ENCODE measurements at regions not wholly inside any gene's neighbourhood (a gene's known extent, or its start where the extent isn't known, plus 50 kb on each side); places are given as distances from the start of the nearest gene placed in this dataset.

DNA sequence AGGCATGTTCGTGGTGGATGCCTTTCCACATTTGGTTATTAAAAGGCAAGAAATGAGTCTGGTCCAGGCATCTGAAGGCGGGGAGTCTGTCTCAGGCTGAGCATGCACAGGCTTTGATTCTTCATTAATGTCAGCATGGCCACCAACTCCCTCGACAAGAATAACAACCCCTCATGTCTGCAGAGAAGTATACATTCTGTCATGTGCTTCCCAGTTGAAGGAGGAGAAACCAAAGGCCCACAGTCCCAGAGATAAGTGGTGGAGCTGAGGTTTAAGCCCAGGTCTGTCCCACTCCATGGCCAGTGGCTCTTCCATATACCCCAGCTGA lies 61.6 kb upstream of the LAPTM5 start:
- DNase-seq: no peak

DNA sequence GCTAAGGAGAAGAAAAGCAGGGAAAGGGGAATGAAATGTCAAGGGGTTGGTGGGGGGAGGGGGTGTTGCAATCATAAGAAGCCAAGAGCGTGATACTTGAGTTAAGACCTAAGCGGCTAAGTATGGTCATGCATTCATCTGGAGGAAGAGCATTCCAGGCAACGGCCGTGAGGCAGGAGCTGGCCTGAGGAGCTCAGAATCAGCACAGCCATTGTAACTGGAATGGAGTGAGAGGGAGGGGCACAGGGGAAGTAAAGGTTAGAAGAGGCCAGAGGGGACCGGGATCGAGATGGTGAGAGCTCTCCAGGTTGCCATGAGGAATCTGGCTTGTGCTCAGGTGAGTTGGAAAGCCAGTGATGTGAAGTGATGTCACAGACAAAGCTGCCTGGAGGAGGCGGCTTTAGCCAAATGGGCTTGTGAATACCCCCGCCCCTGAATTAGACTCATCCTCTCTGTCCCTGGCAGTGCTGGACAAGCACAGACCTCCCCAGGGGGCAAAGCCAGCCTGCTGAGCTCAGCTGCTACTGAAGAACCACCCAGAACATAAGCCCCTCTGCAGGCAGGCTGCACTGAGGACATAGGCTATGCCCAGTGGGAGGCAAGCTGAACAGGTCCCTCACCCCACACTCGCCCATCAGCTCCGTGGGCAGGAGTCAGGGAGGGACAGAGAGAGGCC lies 61.1 kb upstream of the LAPTM5 start:
- no peak for DNase-seq

DNA sequence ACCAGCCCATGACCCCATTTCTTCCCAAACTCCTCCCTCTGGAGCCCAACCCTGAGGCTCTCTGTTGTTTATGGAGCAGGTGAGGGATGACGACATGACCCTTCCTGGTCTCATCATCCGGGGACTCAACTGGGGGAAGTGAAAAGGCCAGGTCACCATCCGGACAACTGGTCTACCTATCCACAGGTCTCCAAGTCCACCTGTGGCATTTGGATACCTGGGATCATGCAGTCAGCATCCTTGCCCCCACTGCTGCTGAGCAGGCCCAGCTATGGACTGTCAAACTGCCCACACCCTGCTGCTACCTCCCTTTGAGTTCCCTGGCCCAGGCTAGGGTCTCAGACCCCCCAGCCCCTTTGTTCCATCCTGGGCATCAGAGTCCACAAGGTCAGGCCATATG lies 60.0 kb upstream of the LAPTM5 start:
- no peak for DNase-seq

DNA sequence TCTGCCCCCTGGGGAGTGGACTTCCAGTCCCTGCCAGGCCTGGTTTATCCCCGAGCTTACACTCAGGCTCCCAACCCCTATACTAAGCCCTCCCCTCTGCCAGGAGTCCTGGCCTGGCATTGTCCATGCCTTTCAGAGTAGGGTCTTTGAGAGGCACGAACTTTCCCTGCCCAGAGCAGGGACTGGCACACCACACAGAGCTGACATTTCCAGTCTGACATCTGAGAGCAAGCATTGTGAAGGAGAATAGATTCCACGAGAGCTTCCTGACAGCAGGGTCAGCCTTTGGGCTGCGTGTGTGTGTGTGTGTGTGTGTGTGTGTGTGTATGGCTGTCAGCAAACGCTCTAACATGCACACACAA lies 59.5 kb upstream of the LAPTM5 start:
- no peak for DNase-seq

GRCh38 chr1:30816211-30817076 lies 58.9 kb upstream of the LAPTM5 start:
- DNase-seq: peak; percentile 75

DNA sequence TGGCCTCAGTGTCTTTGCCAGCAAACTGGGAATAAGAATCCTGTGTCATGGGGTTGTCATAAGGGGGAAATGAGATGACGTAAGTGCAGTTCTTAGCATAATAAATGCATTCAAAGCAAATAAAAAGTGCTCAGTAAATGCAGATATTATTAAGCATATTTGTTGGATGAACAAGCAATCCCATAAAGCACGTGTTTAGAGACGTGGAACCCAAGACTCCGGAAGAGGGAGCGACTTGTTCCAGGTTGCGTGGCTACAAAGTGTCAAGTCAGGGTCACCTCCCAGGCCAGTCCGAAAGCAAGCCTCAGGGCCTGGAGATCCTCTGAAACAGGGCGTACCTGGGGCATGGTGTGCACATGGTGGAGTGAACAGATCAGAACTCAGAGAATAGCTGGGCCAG lies 58.0 kb upstream of the LAPTM5 start:
- no peak for DNase-seq

- DNase-seq: no peak
These were observed 56.7 kb upstream of the LAPTM5 start for GRCh38 chr1:30814292-30814691.

DNA sequence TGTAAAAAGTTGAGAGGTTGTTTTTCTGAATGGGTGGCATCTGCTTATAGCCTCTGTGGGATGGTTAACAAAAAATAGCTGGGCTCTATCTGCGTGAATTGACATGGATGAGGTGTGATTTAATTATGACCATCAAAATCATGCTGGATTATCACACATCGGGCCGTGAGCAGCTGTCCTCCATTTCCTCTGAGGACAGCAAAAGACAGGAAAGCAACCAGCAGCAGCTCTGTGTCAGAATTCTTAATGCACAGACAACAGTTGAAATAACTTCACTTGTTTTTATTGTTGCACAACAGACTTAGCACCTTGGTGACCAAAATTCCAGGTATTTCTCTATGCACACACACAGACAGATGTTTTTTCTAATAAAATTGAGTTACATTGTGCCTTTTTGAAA lies 54.5 kb upstream of the LAPTM5 start:
- DNase-seq: no peak

- DNase-seq: no peak
These were observed 53.6 kb upstream of the LAPTM5 start for GRCh38 chr1:30811187-30811586.

GRCh38 chr1:30810416-30811080 lies 53.0 kb upstream of the LAPTM5 start:
- no peak for DNase-seq

GRCh38 chr1:30809514-30810263 lies 52.1 kb upstream of the LAPTM5 start:
- DNase-seq: peak; percentile 62

- DNase-seq: no peak
These were observed 50.6 kb upstream of the LAPTM5 start for GRCh38 chr1:30808067-30808662.

DNA sequence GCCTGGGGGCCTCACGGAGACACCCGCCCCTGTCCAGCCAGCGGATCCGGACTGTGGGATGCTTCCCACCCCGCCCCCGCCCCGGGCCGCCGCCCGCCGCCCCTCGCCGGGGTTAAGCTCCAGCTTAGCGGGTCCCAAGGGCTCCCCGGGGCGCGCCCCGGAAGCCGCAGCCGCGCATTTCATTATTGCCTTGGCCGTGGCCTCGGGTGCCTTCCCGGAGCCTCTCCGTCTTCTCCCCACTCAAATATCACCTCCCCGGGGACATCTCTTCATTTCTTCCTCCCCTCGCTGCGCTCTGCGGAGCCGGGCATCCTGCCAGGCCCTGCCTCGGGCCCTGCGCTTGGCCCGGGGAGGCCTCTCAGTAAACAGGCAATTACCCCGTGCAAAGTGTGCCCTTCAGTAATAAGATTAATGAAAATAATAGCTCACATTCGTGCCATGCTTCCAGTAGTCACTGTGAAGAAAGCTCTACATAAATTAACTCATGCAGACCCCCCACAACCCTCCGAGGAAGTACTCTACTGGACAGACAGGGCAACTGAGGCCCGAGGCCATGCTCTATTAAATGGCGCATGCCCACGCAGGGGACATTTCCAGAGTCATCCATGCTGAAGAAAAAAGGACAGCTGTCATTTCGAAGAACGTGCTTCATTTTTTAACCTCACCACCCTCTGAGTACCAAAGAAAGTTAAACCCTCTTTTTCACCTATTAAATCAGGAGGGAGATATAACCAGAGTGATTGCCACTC lies 49.9 kb upstream of the LAPTM5 start:
- DNase-seq: no peak

Measured in kidney glomerular epithelial cell (primary cell).